Panc1 (cell line): ENCODE measurements at regions not wholly inside any gene's neighbourhood (a gene's known extent, or its start where the extent isn't known, plus 50 kb on each side); places are given as distances from the start of the nearest gene placed in this dataset.

Experiments used
- ATAC-seq: fragments of 200-7000 bp; cut with Tn5 transposase; 2 replicates; pipeline ENCODE4 v1.9.1; 2020; ENCODE audit warnings: mild to moderate bottlenecking, moderate library complexity
- BruUV-seq: library from RNA; stranded (reverse); fragments of 400-500 nt; replicated peaks from 2 replicates; lab custom pipeline; 2021; lab: Mats Ljungman, UMichigan
- CTCF ChIA-PET: fragments of 300-600 bp; sonication (Branson Sonifier 250); formaldehyde crosslinking; loops from one replicate; lab custom pipeline; 2022; ENCODE audit warnings: antibody characterized with exemption; lab: Charles Lee
- POLR2A ChIA-PET: fragments of 300-600 bp; sonication (Branson Sonifier 250); formaldehyde crosslinking; loops from one replicate; lab custom pipeline; 2022; ENCODE audit warnings: antibody characterized with exemption; lab: Charles Lee
- DNase-seq: peaks from one replicate; pipeline ENCODE4 v3.0.0-alpha.2; 2010; ENCODE audit warnings: low read depth, low spot score
- H3K27ac ChIP-seq: 2 replicates; pipeline ENCODE4 v1.5.1; 2011; ENCODE audit warnings: mild to moderate bottlenecking, low read length, inconsistent platforms
- H3K27me3 ChIP-seq: fragments of 200-500 bp; sonication (Bioruptor generic); 2 replicates; pipeline ENCODE4 v1.6.0; 2014; ENCODE audit warnings: low read length, inconsistent platforms; ENCODE audit not compliant: control insufficient read depth, insufficient read depth
- H3K36me3 ChIP-seq: fragments of 200-500 bp; sonication (Bioruptor generic); 2 replicates; pipeline ENCODE4 v1.5.1; 2014; ENCODE audit warnings: inconsistent platforms, mild to moderate bottlenecking, low read length, moderate library complexity; ENCODE audit not compliant: control insufficient read depth, insufficient read depth
- H3K4me1 ChIP-seq: 2 replicates; pipeline ENCODE4 v1.5.1; 2011; ENCODE audit warnings: inconsistent platforms, mild to moderate bottlenecking, low read length, moderate library complexity; ENCODE audit not compliant: control insufficient read depth, insufficient read depth
- H3K4me3 ChIP-seq, 2 experiments: 2 replicates each; pipeline ENCODE4 v1.5.1; 2011 to 2012; ENCODE audit warnings: low read depth in 2 of 2, low read length in 2 of 2, mild to moderate bottlenecking in 2 of 2, inconsistent platforms in 1 of 2, moderate library complexity in 1 of 2
- H3K9me3 ChIP-seq: fragments of 200-500 bp; sonication (Bioruptor generic); 2 replicates; pipeline ENCODE4 v1.5.1; 2014; ENCODE audit warnings: low read depth, mild to moderate bottlenecking, inconsistent platforms, low read length, moderate library complexity; ENCODE audit not compliant: control insufficient read depth, insufficient read depth
- CTCF ChIP-seq: fragments of 450-650 bp; IDR thresholded peaks from 2 replicates; pipeline ENCODE4 v1.5.1; 2017; ENCODE audit warnings: mild to moderate bottlenecking
- POLR2AphosphoS5 ChIP-seq: IDR thresholded peaks from 2 replicates; pipeline ENCODE4 v1.6.1; 2012; ENCODE audit warnings: mild to moderate bottlenecking, low read depth, low read length, moderate library complexity
- REST ChIP-seq, 2 experiments: IDR thresholded peaks; 2 replicates each; pipeline ENCODE4 v1.6.1; 2011 to 2012; ENCODE audit warnings: low read depth in 2 of 2, control low read depth in 1 of 2, low read length in 1 of 2, mild to moderate bottlenecking in 1 of 2, moderate library complexity in 1 of 2; ENCODE audit not compliant: insufficient read depth in 1 of 2
- SIN3A ChIP-seq: IDR thresholded peaks from 2 replicates; pipeline ENCODE4 v1.6.1; 2012; ENCODE audit warnings: low read depth, mild to moderate bottlenecking, low read length, moderate library complexity, borderline replicate concordance; ENCODE audit not compliant: insufficient read depth
- TCF7L2 ChIP-seq: IDR thresholded peaks from 2 replicates; pipeline ENCODE4 v1.6.1; 2011; ENCODE audit warnings: mild to moderate bottlenecking, low read depth, low read length, inconsistent platforms
- in situ Hi-C: cut with HindIII; loops from 2 replicates; pipeline ENCODE4 v1.10.0; 2016; ENCODE audit warnings: low sequenced_read_pairs, low pct_unique_long_range_greater_than_20kb
- intact Hi-C: fragments of 100-400 bp; cut with micrococcal nuclease; formaldehyde crosslinking; loops from one replicate; pipeline ENCODE4 v1.10.0; 2022; ENCODE audit not compliant: unreplicated experiment

- POLR2A ChIA-PET, result no interaction called here
- no peak overlapping the region for H3K4me3 ChIP-seq
- intact Hi-C loops, result no loop called here
Measured at GRCh38 chr18:44028109-44028508, 652.6 kb upstream of the SETBP1 start.

GRCh38 chr18:44031063-44031462, 649.6 kb upstream of the SETBP1 start:
- Histone ChIP-seq H3K4me1 (no peaks in the 10 kb centered on the region), H3K4me3 (no peak overlapping the region), H3K27me3 (no peaks in the 10 kb centered on the region), H3K27ac (no peak overlapping the region), H3K9me3 (no peaks in the 10 kb centered on the region), H3K36me3 (no peaks in the 10 kb centered on the region)
- no TSS peak for BruUV-seq
- intact Hi-C loops (no loop called here), in situ Hi-C loops (no loop called here)
- TF ChIP-seq CTCF, result no peak
- TF ChIP-seq REST (IDR thresholded peaks at IDR 0.05; ENCODE audit: insufficient read depth in 1 of 2, low read depth in 2 of 2, low read length in 1 of 2), result no peak
- TF ChIP-seq POLR2AphosphoS5, result no peak
- no peak for TF ChIP-seq TCF7L2
- no peak for TF ChIP-seq SIN3A
- ChIA-PET CTCF (no interaction called here), POLR2A (no interaction called here)
- ATAC-seq (no peak), DNase-seq (no peak)

More at GRCh38 chr18:44028109-44028508, 652.6 kb upstream of the SETBP1 start:
- Histone ChIP-seq H3K27me3 (no peaks in the 10 kb centered on the region), H3K9me3 (no peaks in the 10 kb centered on the region), H3K27ac (no peak overlapping the region), H3K36me3 (no peaks in the 10 kb centered on the region), H3K4me1 (no peaks in the 10 kb centered on the region)
- no TSS peak for BruUV-seq
- ATAC-seq (no peak), DNase-seq (no peak)
- no peak for TF ChIP-seq SIN3A
- TF ChIP-seq POLR2AphosphoS5, result no peak
- TF ChIP-seq REST (IDR thresholded peaks at IDR 0.05; ENCODE audit: insufficient read depth in 1 of 2, low read depth in 2 of 2, low read length in 1 of 2), result no peak
- TF ChIP-seq CTCF, result no peak
- no peak for TF ChIP-seq TCF7L2
- in situ Hi-C loops, result no loop called here
- CTCF ChIA-PET, result no interaction called here
